ENCODE measurements at regions not wholly inside any gene's neighbourhood (a gene's known extent, or its start where the extent isn't known, plus 50 kb on each side); places are given as distances from the start of the nearest gene placed in this dataset.
A peak's percentile ranks its signal among the peaks of the same experiment; 100 is the strongest.
"Not testable (repeated sequence)": the region's sequence is repeated elsewhere in the genome, so short reads cannot be mapped to it uniquely, and the experiment has no call there.

DNA sequence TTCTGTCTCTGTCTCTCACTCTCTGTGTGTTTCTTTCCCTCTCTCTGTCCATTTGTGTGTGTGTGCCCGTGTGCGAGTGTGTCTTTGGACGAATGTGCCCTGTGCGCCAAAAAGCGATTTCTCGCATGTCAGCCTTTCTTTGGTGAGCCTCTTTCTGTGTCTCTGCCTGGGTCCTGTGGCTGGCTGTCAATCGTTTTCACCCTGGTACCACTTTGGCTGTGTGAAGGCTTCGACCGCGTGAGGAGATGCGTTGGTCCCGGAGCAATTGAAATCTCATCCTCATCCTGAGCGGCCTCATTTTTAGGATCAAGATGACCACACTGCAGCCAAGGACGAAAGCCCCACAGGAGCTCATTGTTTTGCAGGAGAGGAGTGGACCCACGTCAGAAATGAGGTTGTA lies 288.9 kb upstream of the ZNF337 start:
- DNase-seq, result no peak

DNA sequence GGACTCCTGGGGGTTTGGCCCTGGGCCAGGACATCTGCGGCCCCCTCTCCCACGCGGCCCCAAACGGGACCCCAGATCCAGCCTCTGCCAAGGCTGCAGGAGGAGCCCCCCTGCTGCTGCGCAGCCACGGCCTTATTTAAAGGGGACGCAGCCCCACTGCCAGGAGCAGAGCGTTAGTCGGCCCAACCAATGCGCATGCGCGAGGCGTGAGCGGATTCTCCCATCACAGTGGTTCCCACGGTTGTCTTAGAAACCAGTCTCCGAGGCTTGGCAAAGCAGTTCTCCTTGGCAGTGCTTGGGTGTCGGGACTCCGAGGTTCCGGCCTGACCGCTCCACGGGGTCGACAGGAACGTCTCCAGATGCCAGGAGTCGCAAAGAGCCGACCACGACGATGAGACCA lies 288.3 kb upstream of the ZNF337 start:
- no peak for DNase-seq

DNA sequence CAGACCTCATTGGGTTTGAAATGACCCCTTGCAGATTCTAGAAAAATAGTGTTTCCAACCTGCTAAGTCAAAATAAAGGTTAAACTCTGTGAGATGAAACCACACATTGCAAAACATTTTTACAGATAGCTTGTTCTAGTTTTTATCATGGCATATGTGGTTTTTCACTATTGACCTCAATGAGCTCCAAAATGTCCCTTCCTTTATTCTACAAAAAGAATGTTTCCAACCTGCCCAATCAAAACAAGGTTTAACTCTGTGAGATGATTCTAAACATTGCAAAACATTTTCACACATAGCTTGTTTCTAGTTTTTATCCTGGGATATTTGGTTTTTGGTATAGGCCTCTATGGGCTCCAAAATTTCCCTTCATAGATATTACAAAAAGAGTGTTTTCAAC lies 286.0 kb upstream of the ZNF337 start:
- not testable (repeated sequence) for DNase-seq

DNA sequence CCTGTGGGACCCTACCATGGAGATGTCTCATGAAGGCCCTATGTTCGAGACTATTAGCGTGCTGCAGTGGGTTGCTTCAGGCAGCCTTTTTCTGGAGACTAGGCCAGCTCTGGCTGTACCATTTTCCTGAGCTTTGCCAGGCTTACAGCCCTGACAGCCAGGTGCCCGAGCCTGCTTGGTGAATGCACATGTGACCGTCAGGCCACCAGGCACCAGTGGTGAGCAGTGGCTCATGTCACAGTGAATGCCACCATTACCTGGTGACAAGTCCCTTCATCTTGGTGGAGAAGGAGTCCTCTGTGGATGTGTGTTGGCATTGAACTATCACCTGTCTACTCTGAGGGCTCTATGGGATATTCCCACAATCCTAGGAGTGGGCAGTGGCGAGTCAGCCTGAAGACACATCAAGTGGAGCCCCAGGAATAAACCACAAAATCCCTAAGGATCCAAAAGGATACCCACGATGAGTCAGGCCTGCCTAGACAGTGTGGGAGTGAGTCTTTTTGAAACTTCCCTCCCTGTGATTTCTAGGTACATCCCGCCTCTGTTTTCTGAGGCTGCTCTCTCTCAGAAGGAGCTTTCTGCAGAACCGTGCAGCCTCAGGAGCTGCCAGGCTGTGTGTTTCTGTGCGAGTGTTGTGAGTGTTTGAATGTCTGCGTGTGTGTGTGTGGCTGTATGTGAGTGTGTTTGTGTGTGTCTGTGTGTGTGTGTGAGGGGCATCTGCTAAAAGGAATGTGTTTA lies 282.0 kb upstream of the ZNF337 start:
- not testable (repeated sequence) for DNase-seq

DNA sequence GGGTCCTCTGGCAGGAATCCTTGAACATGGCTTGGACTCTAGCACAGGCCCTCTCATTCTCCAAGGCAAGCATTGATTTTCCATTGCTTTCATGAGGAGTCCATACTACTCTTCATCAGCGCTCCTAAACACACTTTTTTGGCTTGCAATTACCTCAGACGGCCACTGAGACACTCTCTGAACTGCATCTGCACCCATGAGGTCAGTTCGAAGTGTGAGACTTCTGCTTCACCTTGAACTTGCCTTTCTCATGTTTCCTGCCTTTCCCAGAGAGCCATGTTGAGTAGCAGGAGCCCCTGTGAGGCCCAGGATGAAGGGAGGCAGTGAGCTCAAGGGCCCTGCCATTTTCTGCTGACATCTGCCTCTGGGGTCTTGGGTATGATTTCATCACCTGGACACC lies 279.2 kb upstream of the ZNF337 start:
- not testable (repeated sequence) for DNase-seq

DNA sequence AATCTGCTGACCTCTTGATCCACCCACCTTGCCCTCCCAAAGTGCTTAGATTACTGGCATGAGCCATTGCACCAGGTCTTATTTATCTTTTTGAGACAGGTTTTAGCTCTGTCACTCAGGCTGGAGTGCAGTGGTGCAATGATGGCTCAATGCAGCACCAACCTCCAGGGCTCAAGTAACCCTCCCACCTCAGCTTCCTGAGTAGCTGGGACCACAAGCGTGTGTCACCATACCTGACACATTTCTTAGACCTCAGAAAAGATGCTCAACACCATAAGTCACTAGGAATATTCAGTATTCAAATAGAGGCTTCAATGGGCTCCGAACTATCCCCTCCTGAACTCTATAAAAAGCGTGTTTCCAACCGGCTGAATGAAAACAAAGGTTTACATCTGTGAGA lies 268.6 kb upstream of the ZNF337 start:
- not testable (repeated sequence) for DNase-seq

DNA sequence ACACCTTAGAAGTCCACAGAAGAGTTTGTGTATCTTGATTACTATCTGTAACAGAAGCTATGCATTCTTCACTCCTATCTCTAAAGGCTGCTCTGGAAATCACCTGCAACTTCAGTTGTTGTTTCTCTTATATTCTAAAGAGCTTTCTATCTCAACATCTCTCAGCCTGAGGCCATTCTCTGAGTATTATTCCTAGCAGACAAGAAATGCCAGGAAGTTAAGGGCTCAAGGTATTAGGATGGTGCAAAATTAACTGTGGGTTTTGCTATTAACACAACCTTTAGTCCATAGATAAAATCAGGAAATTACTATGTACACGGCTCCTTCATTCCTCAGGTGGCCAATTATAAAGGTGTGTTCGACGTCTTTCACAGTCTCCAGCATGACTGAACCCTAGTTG lies 257.2 kb upstream of the ZNF337 start:
- DNase-seq, result not testable (repeated sequence)

DNA sequence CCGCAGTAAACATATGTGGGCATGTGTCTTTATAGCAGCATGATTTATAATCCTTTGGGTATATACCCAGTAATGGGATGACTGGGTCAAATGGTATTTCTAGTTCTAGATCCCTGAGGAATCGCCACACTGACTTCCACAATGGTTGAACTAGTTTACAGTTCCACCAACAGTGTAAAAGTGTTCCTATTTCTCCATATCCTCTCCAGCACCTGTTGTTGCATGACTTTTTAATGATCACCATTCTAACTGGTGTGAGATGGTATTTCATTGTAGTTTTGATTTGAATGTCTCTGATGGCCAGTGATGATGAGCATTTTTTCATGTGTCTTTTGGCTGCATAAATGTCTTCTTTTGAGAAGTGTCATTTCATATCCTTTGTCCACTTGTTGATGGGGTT lies 238.6 kb upstream of the ZNF337 start:
- not testable (repeated sequence) for DNase-seq

DNA sequence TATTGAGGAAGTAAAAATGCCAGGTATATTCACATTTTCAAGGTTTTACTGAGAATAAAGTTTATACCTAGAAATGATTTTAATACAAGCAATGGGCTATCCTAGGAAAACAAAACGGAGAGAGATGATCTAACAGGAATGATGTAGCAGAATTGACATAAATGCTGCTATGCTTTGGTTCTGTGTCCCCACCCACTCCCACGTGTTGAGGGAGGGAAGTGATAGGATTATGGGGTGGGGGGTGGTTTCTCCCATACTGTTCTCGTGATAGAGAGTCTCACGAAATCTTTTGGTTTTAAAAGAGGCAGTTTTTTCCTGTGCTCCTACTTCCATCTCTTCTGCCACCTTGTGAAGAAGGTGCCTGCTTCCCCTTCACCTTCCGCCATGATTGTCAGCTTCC lies 236.2 kb upstream of the ZNF337 start:
- not testable (repeated sequence) for DNase-seq

DNA sequence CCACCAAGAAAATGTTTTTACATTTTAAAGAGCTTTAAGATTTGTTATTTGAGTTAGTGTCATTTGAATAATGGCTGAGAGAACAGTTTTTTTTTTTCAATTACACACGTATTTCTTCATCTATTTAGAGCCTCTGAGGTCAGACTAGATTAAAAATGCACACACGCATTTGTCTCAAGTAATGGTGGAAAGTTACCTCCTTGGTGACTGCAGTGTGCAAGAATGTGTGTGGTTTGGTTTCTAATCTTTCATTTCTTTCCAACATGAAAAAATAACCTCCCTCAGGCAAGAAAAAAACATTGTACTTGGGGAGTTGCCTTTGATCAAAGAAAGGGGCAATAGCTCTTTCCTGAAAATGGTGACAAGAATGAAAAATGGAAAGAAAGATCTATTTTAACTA lies 235.5 kb upstream of the ZNF337 start:
- not testable (repeated sequence) for DNase-seq

DNA sequence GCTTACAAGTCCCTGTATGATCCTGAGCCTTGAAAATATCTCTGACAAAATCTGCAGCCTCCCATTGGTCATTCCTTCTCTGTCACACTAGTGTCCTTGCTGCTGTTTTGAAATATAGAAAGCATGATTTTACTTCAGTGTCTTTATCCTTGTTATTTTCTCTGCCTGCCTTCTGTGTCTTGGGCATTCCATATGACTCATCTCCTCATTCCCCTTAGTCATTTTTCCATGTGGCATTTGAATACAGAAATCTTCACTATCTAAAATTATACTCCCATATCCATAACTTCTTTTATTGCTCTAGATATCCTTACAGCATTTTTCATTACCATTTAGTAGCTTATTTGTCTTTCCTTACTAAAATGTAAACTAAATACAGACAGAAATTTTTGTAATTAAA lies 205.7 kb upstream of the ZNF337 start:
- not testable (repeated sequence) for DNase-seq

DNA sequence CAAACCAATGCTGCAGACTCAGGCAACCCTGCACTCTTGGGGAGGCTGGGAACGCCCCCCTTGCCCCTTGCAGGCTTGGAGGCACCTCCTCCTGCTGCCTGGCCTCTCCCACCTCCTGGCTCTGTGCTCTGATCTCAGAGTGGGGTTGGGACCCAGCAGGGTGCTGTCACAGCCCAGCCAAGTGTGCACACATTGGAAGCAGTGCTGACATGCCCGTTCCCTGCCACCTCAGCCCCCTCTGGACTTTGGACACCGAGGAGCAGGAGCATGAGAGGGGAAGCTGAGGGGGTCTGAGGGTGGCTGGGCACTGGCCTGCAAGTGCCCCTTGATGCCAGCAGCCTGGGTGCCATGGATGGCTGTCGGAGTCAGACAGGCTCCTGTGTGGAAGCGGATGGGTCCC lies 202.0 kb upstream of the ZNF337 start:
- not testable (repeated sequence) for DNase-seq

DNA sequence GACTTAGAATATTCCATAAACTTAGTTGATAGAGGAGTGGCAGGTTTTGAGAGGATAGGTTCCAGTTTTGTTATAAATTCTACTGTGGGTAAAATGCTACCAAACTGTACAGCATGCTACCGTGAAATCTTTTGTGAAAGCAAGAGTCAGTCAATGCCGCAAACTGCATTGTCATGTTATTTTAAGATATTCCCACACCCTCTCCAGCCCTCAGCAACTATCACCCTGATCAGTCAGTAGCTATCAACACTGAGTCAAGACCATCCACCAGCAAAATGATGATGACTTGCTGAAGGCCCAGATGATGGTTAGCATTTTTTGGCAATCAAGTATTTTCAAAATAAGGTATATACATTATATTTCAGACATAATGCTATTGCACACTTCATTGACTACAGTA lies 182.4 kb upstream of the ZNF337 start:
- DNase-seq, result not testable (repeated sequence)

DNA sequence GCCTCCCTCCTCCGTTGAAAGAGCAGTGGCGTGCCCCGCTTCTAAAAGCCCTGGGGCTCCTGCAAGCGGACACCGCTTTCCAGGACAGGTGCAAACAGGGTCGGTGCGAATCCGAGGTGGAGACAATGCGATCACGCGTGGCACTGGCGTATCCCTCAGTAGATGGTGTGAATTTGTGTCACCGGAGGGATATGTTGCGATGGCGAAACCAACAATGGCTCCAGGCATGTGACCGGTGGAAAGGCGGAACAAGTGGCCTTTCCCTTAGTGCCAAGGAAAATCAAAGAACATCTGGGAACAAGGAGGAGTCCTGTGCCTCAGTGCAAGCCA lies 172.0 kb upstream of the ZNF337 start:
- not testable (repeated sequence) for DNase-seq

DNA sequence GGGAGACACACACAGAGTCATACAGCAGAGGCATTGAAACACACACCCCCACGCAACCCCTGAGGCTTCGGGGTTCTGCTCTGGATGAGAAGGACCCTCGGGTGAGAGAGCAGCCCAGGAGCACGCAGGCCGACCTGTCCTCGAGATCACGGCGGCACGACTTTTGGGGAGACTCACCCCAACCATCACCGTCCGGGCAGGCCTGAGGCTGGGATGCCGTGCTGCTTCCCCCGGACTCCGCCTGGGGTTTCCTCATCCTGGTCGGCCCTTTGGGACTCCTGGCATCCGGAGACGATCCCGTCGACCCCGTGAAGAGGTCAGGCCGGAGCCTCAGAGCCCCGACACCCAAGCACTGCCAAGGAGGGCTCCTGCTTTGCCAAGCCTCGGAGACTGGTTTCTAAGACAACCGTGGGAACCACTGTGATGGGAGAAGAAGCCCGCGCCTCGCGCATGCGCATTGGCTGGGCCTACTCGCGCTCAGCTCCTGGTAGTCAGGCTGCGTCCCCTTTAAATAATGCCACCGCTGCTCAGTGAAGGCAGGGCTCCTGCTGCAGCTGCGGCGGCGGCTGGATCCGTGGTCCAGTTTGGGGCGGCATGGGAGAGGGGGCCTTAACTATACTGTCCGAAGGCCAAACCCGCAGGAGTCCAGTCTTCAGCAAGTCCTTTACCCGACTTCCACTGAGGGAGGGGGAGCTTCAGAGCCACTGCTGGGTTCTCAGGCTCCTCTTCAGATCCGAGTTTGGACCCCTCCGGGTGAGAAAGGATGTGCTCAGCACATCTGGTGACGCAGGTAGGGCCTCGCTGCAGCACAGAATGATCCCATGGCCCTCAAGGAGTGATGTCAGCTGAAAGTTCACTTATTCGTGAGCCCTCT lies 171.4 kb upstream of the ZNF337 start:
- no peak for DNase-seq

DNA sequence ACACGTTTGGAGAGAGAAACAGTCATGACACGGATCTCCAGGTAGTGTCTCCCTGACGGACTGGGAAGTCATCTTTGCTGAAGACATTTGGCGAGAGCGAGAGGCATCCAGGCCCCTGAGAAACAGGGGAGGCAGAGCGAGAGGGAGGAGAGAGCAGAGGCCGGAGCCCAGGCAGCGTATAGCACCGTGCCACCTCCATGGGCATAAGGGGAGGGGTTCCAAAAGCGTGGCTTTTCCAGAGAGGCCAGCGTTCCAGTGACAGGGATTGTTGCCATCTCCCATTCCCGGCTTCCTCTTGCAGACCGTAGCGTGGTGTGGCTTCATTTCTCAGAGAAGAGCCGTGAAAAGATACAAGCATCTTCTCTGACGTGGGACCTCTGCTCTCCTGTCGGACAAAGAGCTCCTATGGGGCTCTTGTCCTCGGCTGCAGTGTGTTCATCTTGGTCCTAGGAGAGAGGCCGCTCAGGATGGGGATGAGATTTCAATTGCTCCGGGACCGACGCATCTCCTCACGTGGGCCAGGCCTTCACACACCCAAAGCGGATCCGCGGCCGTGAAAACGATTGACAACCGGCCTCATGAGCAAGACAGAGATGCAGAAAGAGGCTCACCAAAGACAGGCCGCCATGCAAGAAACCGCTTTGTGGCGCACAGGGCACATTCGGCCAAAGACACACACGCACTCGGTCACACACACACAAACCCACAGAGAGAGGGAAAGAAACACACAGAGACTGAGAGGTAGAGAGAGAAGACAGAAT lies 170.5 kb upstream of the ZNF337 start:
- not testable (repeated sequence) for DNase-seq

DNA sequence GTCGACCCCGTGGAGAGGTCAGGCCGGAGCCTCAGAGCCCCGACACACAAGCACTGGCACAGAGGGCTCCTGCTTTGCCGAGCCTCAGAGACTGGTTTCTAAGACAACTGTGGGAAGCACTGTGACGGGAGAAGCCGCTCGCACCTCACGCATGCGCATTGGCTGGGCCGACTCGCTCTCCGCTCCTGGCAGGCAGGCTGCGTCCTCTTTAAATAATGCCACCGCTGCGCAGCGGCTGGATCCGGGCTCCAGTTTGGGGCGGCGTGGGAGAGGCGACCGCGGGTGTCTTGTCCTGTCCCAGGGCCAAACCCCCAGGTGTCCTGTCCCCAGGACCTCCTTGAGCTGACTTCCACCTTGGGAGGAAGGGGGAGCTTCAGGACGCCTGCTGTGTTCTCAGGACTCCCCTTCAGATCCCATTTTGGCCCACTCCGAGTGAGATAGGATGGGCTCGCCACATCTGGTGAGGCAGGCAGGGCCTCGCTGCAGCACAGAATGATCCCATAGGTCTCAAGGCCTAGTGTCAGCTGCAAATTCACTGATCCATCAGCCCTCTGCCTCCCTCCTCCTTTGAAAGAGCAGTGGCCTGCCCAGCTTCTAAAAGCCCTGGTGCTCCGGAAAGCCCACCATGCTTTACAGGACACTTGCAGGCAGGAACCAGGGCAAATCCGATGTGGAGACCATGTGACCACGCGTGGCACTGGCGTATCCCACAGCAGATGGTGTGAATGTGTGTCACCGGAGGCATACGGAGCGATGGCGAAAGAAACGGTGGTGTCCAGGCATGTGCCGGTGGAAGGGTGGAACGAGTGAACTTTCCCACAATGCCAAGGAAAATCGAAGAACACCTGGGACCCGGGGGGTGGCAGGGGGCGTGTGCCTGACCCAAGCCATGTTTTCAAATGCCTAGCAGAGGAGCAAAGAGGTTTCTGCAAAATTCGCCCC lies 169.3 kb upstream of the ZNF337 start:
- peak; percentile 42 for DNase-seq

DNA sequence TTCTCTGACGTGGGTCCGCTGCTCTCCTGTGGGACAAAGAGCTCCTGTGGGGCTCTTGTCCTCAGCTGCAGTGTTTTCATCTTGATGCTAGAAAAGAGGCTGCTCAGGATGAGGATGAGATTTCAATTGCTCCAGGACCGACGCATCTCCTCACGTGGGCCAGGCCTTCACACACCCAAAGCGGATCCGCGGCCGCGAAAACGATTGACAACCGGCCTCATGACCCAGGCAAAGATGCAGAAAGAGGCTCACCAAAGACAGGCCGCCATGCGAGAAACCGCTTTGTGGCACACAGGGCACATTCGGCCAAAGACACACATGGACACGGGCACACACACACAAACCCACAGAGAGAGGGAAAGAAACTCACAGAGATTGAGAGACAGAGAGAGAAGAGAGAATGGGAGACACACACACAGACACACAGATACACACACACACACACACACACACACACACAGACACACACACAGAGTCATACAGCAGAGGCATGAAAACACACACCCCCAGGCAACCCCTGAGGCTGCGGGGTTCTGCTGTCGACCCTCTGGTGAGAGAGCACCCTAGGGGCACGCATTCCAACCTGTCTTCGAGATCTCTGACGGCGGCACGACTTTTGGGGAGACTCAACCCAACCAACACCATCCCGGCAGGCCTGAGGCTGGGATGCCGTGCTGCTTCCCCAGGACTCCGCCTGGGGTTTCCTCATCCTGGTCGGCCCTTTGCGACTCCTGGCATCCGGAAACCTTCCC lies 168.5 kb upstream of the ZNF337 start:
- DNase-seq, result not testable (repeated sequence)

DNA sequence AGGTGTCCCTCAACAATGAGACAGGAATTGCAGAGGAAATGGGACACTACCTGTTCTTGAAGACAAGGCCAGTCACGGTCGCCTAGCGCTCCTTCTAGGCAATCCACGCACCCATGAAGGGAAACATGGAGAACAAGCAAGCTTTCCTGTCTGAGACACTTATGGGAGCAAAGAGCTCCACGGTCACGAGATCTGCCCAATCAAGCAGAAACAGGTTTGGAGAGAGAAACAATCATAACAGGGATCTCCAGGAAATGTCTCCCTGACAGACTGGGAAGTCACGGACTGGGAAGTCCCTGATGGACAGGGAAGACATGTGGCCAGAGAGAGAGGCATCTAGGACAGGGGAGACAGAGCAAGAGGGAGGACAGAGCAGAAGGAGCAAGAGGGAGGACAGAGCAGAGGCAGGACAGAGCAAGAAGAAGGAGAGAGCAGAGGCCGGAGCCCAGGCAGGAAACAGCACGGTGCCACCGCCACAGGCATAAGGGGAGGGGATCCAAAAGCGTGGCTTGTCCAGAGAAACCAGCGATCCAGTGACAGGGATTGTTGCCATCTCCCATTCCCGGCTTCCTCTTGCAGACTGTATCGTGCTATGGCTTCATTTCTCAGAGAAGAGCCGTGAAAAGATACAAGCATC lies 167.8 kb upstream of the ZNF337 start:
- no peak for DNase-seq

DNA sequence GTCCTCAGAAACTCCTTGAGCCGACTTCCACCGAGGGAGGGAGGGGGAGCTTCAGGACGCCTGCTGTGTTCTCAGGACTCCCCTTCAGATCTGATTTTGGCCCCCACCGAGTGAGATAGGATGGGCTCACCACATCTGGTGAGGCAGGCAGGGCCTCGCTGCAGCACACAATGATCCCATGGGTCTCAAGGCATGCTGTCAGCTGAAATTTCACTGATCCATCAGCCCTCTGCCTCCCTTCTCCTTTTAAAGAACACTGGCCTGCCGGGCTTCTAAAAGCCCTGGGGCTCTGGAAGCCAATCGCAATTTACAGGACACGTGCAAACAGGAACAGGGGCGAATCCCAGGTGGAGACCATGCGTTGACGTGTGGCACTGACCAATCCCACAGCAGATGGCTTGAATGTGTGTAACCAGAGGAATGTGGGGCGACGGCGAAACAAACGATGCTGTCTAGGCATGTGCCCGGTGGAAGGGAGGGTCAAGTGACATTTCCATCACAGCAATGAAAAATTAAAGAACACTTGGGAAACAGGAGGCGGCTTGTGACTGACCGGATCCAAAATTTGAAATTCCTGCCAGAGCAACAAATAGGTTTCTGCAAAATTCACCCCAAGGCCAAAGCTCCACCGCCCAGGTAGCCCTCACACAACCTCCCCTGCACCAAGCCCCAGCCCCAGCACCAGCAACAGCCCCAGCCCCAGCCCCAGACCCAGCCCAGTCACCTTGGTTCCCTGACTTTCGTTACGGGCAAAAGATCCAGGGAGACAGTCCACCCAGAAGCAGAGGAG lies 167.1 kb upstream of the ZNF337 start:
- DNase-seq, result no peak
